ENCODE measurements at regions not wholly inside any gene's neighbourhood (a gene's known extent, or its start where the extent isn't known, plus 50 kb on each side); places are given as distances from the start of the nearest gene placed in this dataset.

- Histone ChIP-seq H3K36me3 (no peaks in the 10 kb centered on the region), H3K9me3 (no peaks in the 10 kb centered on the region), H3K4me1 (no peaks in the 10 kb centered on the region), H3K27ac (no peak overlapping the region), H3K4me3 (no peak overlapping the region), H3K27me3 (no peaks in the 10 kb centered on the region)
- DNase-seq = no peak
- TF ChIP-seq, protein P1, sequence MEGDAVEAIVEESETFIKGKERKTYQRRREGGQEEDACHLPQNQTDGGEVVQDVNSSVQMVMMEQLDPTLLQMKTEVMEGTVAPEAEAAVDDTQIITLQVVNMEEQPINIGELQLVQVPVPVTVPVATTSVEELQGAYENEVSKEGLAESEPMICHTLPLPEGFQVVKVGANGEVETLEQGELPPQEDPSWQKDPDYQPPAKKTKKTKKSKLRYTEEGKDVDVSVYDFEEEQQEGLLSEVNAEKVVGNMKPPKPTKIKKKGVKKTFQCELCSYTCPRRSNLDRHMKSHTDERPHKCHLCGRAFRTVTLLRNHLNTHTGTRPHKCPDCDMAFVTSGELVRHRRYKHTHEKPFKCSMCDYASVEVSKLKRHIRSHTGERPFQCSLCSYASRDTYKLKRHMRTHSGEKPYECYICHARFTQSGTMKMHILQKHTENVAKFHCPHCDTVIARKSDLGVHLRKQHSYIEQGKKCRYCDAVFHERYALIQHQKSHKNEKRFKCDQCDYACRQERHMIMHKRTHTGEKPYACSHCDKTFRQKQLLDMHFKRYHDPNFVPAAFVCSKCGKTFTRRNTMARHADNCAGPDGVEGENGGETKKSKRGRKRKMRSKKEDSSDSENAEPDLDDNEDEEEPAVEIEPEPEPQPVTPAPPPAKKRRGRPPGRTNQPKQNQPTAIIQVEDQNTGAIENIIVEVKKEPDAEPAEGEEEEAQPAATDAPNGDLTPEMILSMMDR (IDR thresholded peaks at IDR 0.05) = no peak
- intact Hi-C loops (cut with DNase I; ENCODE audit: low total_unique reads) = no loop called here
Measured at GRCh38 chr4:62930884-62931283, 1478.4 kb downstream of the TECRL start.

DNA sequence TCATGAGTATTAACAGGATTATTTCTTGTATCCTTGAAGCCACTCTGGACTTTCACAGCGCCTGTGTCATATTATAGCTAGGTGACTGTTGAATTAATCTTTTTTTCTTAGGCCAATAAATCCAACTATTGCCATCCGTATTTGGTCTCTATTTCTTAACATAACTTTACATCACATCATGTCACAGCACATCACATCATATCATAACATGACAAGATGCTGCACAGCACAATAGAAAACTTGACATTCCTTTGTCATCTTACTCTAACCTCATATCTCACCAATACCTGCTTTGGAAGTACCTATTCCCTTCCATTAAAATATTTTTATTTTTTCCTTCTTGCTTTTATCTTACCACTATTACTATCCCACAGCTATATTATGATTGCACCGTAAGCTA, 1480.8 kb downstream of the TECRL start:
- TF ChIP-seq, protein P1 (IDR thresholded peaks at IDR 0.05) = no peak
- Histone ChIP-seq H3K4me3 (no peak overlapping the region), H3K27ac (no peak overlapping the region), H3K9me3 (no peaks in the 10 kb centered on the region), H3K27me3 (no peaks in the 10 kb centered on the region), H3K36me3 (no peaks in the 10 kb centered on the region), H3K4me1 (no peaks in the 10 kb centered on the region)
- intact Hi-C loops (cut with DNase I; ENCODE audit: low total_unique reads) = no loop called here
- no peak for DNase-seq

- DNase-seq = no peak
- Histone ChIP-seq H3K9me3 (no peaks in the 10 kb centered on the region), H3K4me3 (no peak overlapping the region), H3K4me1 (no peaks in the 10 kb centered on the region), H3K27me3 (no peaks in the 10 kb centered on the region), H3K27ac (no peak overlapping the region), H3K36me3 (no peaks in the 10 kb centered on the region)
- TF ChIP-seq, protein P1 (IDR thresholded peaks at IDR 0.05) = no peak
- intact Hi-C loops (cut with DNase I; ENCODE audit: low total_unique reads) = no loop called here
Measured at GRCh38 chr4:62927574-62927973, 1481.7 kb downstream of the TECRL start.

GRCh38 chr4:62923783-62924182, 1485.5 kb downstream of the TECRL start:
- H3K4me3 ChIP-seq = no peak overlapping the region
- TF ChIP-seq, protein P1 (IDR thresholded peaks at IDR 0.05) = no peak
- no peaks in the 10 kb centered on the region for H3K27me3 ChIP-seq
- H3K4me1 ChIP-seq = no peaks in the 10 kb centered on the region
- H3K27ac ChIP-seq = no peak overlapping the region
- intact Hi-C loops (cut with DNase I; ENCODE audit: low total_unique reads) = no loop called here
- no peak for DNase-seq
- H3K9me3 ChIP-seq = no peaks in the 10 kb centered on the region
- no peaks in the 10 kb centered on the region for H3K36me3 ChIP-seq

DNA sequence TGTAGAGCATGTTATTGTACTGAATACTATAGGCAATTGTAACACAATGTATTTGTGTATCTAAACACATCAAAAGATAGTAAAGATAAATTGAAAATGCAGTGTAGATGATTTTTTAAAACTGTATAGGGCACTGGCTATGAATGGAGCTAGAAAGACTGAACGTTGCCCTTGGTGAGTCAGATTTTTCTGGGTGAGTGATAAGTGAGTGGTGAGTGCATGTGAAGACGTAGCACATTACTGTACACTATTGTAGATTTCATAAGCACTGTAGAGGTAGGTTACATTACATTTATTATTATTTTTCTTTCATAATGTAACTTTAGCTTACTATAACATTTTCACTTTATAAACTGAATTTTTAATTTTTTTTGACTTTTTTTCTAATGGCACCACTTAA, 1491.6 kb downstream of the TECRL start:
- Histone ChIP-seq H3K4me3 (no peak overlapping the region), H3K27ac (no peak overlapping the region), H3K36me3 (no peaks in the 10 kb centered on the region), H3K9me3 (no peaks in the 10 kb centered on the region), H3K27me3 (no peaks in the 10 kb centered on the region), H3K4me1 (no peaks in the 10 kb centered on the region)
- intact Hi-C loops (cut with DNase I; ENCODE audit: low total_unique reads) = no loop called here
- TF ChIP-seq, protein P1 (IDR thresholded peaks at IDR 0.05) = no peak
- DNase-seq = no peak

DNA sequence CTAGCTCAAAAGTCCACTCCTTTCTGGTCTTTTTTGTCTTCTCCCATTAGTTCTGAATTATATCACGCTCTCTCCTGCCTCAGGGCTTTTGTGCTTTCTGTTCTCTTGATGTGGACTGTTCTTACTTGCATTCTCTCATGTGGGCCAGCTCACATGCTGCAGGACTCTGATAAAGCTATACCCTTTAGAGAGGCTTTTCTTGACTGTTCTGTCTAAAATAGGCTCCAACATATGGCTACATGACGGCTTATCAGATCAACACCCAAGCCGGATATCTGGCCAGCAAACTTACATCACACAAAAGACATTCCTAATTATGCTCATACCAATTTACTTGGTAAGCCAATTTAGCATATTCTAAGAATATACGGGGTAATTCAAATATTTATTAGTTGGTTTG, 1494.5 kb downstream of the TECRL start:
- Histone ChIP-seq H3K36me3 (no peaks in the 10 kb centered on the region), H3K4me1 (no peaks in the 10 kb centered on the region), H3K4me3 (no peak overlapping the region), H3K9me3 (no peaks in the 10 kb centered on the region), H3K27ac (no peak overlapping the region), H3K27me3 (no peaks in the 10 kb centered on the region)
- TF ChIP-seq, protein P1 (IDR thresholded peaks at IDR 0.05) = no peak
- DNase-seq = no peak
- intact Hi-C loops (cut with DNase I; ENCODE audit: low total_unique reads) = no loop called here

Measured in tibial artery (tissue), 4 donors.